ENCODE measurements at regions not wholly inside any gene's neighbourhood (a gene's known extent, or its start where the extent isn't known, plus 50 kb on each side); places are given as distances from the start of the nearest gene placed in this dataset.
"Not testable (repeated sequence)": the region's sequence is repeated elsewhere in the genome, so short reads cannot be mapped to it uniquely, and the experiment has no call there.

DNA sequence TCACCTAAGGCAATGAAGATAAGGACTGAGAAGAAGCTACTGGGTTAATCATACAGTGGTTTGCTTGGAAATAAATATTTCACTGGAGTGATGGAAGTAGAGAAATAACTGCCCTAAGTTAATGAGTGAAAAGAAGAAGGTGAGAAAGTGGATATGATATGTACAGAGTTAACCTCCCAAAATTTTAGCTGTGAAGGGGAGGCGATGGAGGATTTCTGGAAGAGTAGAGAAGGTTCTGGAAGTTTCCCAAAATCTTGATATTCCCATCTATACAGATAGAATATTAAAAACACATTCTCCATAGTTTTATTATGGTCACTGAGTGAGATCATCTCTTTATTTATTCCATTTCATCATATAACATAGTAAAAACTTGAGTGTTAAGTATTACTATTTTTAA, 296.6 kb upstream of the RGPD4 start:
- H3K27ac ChIP-seq, result no peak overlapping the region
- no peaks in the 10 kb centered on the region for H3K4me1 ChIP-seq (replicated peaks; ENCODE audit: insufficient read depth)
- ChIA-PET CTCF (no interaction called here), POLR2A (ENCODE audit: unreplicated experiment) (no interaction called here)
- no peak overlapping the region for H3K4me3 ChIP-seq
- intact Hi-C loops (cut with micrococcal nuclease; ENCODE audit: unreplicated experiment), result no loop called here
- H3K27me3 ChIP-seq (ENCODE audit: insufficient read depth, low read depth), result peaks cover 11% of the 10 kb centered on the region
- no peaks in the 10 kb centered on the region for H3K9me2 ChIP-seq (ENCODE audit: insufficient read depth)
- no peaks in the 10 kb centered on the region for H4K20me1 ChIP-seq (ENCODE audit: insufficient read depth)
- no peak overlapping the region for H2AFZ ChIP-seq
- no peaks in the 10 kb centered on the region for H3K36me3 ChIP-seq (ENCODE audit: low read depth)
- no peak for DNase-seq
- H3K9me3 ChIP-seq (ENCODE audit: insufficient read depth, low read depth), result no peaks in the 10 kb centered on the region
- H3K4me2 ChIP-seq, result no peak overlapping the region
- BruUV-seq (replicated peaks), result no TSS peak
- H3K79me2 ChIP-seq (ENCODE audit: low read depth), result no peaks in the 10 kb centered on the region
- TF ChIP-seq, protein P1, sequence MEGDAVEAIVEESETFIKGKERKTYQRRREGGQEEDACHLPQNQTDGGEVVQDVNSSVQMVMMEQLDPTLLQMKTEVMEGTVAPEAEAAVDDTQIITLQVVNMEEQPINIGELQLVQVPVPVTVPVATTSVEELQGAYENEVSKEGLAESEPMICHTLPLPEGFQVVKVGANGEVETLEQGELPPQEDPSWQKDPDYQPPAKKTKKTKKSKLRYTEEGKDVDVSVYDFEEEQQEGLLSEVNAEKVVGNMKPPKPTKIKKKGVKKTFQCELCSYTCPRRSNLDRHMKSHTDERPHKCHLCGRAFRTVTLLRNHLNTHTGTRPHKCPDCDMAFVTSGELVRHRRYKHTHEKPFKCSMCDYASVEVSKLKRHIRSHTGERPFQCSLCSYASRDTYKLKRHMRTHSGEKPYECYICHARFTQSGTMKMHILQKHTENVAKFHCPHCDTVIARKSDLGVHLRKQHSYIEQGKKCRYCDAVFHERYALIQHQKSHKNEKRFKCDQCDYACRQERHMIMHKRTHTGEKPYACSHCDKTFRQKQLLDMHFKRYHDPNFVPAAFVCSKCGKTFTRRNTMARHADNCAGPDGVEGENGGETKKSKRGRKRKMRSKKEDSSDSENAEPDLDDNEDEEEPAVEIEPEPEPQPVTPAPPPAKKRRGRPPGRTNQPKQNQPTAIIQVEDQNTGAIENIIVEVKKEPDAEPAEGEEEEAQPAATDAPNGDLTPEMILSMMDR (conservative IDR thresholded peaks at IDR 0.05), result no peak
- no peak for TF ChIP-seq EZH2 (IDR thresholded peaks at IDR 0.05; ENCODE audit: low read depth)
- H3F3A ChIP-seq (ENCODE audit: insufficient read depth, low read depth), result no peaks in the 10 kb centered on the region

DNA sequence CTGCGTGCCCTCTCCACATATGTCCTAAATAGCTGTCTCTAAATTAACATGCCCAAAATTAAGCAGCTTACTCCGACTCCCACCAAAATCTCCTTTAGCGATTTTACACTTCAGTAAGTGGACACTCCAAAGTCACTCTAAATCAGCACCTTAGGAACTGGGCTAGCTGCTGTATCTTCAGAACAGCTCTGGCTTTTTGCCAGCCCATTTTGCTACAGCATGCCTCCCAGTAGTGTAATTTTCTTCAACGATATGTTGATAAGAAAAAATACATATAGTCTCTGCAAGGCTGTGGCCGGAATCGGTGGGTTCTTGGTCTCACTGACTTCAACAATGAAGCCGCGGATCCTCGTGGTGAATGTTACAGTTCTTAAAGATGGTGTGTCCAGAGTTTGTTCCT, 291.8 kb upstream of the RGPD4 start:
- H3K9me3 ChIP-seq (ENCODE audit: insufficient read depth, low read depth), result no peaks in the 10 kb centered on the region
- ChIA-PET POLR2A (ENCODE audit: unreplicated experiment) (no interaction called here), CTCF (no interaction called here)
- no peak overlapping the region for H3K4me3 ChIP-seq
- no peaks in the 10 kb centered on the region for H3K9me2 ChIP-seq (ENCODE audit: insufficient read depth)
- no TSS peak for BruUV-seq (replicated peaks)
- no peaks in the 10 kb centered on the region for H3K4me1 ChIP-seq (replicated peaks; ENCODE audit: insufficient read depth)
- H3K27me3 ChIP-seq (ENCODE audit: insufficient read depth, low read depth), result peaks cover 20% of the 10 kb centered on the region
- DNase-seq, result no peak
- no peaks in the 10 kb centered on the region for H3K36me3 ChIP-seq (ENCODE audit: low read depth)
- H4K20me1 ChIP-seq (ENCODE audit: insufficient read depth), result no peaks in the 10 kb centered on the region
- H3K27ac ChIP-seq, result no peak overlapping the region
- no peaks in the 10 kb centered on the region for H3F3A ChIP-seq (ENCODE audit: insufficient read depth, low read depth)
- TF ChIP-seq, protein P1 (conservative IDR thresholded peaks at IDR 0.05), result no peak
- no peak for TF ChIP-seq EZH2 (IDR thresholded peaks at IDR 0.05; ENCODE audit: low read depth)
- no peaks in the 10 kb centered on the region for H3K79me2 ChIP-seq (ENCODE audit: low read depth)
- H3K4me2 ChIP-seq, result no peak overlapping the region
- intact Hi-C loops (cut with micrococcal nuclease; ENCODE audit: unreplicated experiment), result no loop called here
- H2AFZ ChIP-seq, result no peak overlapping the region

DNA sequence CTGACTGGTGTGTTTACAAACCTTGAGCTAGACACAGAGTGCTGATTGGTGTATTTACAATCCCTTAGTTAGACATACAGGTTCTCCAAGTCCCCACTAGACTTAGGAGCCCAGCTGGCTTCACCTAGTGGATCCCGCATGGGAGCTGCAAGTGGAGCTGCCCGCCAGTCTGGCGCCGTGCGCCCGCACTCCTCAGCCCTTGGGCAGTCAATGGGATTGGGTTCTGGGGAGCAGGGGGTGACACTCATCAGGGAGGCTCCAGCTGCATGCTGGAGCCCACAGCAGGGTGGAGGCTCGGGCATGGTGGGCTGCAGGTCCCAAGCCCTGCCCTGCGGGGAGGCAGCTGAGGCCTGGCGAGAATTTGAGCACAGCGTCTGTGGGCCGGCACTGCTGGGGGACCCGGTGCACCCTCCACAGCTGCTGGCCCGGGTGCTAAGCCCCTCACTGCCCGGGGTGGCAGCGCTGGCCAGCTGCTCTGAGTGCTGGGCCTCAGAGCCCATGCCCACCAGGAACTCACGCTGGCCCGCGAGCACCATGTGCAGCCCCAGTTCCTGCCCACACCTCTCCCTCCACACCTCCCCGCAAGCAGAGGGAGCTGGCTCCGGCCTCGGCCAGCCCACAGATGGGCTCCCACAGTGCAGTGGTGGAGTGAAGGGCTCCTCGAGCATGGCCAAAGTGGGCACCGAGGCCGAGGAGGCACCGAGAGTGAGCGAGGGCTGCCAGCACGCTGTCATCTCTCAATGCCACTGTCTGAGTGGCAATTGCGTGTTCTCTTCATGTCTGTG, 290.6 kb upstream of the RGPD4 start:
- H3K9me3 ChIP-seq (ENCODE audit: insufficient read depth, low read depth); CTCF ChIA-PET; H3K4me1 ChIP-seq (replicated peaks; ENCODE audit: insufficient read depth); H3K79me2 ChIP-seq (ENCODE audit: low read depth); POLR2A ChIA-PET (ENCODE audit: unreplicated experiment); H3K9me2 ChIP-seq (ENCODE audit: insufficient read depth); H3K4me3 ChIP-seq; H3K4me2 ChIP-seq; H3K27ac ChIP-seq; H3F3A ChIP-seq (ENCODE audit: insufficient read depth, low read depth); H4K20me1 ChIP-seq (ENCODE audit: insufficient read depth); intact Hi-C loops (cut with micrococcal nuclease; ENCODE audit: unreplicated experiment); H3K36me3 ChIP-seq (ENCODE audit: low read depth); H2AFZ ChIP-seq; BruUV-seq (replicated peaks); DNase-seq: not testable (repeated sequence)
- H3K27me3 ChIP-seq (ENCODE audit: insufficient read depth, low read depth), result peaks cover 20% of the 10 kb centered on the region

DNA sequence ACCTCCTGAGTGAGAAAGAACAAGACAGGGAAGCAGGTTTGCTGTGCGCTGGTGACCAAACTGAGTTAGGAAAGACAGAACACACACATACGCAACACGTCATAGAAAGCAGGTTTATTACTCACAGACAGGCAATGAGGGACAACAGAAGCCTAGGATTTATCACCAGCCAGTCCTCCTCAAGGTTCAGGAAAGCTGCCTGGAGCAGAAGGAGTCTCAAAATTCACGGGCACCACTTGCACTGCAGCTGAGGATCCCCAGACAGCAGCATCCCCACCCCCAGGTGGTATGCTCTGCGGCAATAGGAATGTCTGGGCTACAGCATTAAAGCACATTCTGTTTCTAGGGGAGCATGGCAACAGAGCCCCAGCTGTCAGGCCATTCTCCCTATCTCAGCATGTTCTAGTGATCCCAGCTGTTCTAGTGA, 284.4 kb upstream of the RGPD4 start:
- Histone ChIP-seq H3K27ac (no peak overlapping the region), H3K9me3 (ENCODE audit: insufficient read depth, low read depth) (no peaks in the 10 kb centered on the region), H3K4me3 (no peak overlapping the region), H3K4me1 (replicated peaks; ENCODE audit: insufficient read depth) (no peaks in the 10 kb centered on the region), H2AFZ (no peak overlapping the region), H3K27me3 (ENCODE audit: insufficient read depth, low read depth) (peaks cover 13% of the 10 kb centered on the region), H3K9me2 (ENCODE audit: insufficient read depth) (no peaks in the 10 kb centered on the region), H4K20me1 (ENCODE audit: insufficient read depth) (no peaks in the 10 kb centered on the region), H3K79me2 (ENCODE audit: low read depth) (no peaks in the 10 kb centered on the region), H3K36me3 (ENCODE audit: low read depth) (no peaks in the 10 kb centered on the region), H3K4me2 (no peak overlapping the region), H3F3A (ENCODE audit: insufficient read depth, low read depth) (no peaks in the 10 kb centered on the region)
- TF ChIP-seq EZH2 (IDR thresholded peaks at IDR 0.05; ENCODE audit: low read depth), result no peak
- TF ChIP-seq, protein P1 (conservative IDR thresholded peaks at IDR 0.05), result no peak
- intact Hi-C loops (cut with micrococcal nuclease; ENCODE audit: unreplicated experiment), result no loop called here
- no TSS peak for BruUV-seq (replicated peaks)
- POLR2A ChIA-PET (ENCODE audit: unreplicated experiment), result no interaction called here
- CTCF ChIA-PET, result no interaction called here
- no peak for DNase-seq
